GM21367 (cell line): ENCODE measurements at regions not wholly inside any gene's neighbourhood (a gene's known extent, or its start where the extent isn't known, plus 50 kb on each side); places are given as distances from the start of the nearest gene placed in this dataset.

ENCODE experiments used
- ATAC-seq: cut with Tn5 transposase; IDR thresholded peaks from one replicate; pipeline ENCODE4 v1.9.1; 2021; ENCODE audit not compliant: unreplicated experiment

DNA sequence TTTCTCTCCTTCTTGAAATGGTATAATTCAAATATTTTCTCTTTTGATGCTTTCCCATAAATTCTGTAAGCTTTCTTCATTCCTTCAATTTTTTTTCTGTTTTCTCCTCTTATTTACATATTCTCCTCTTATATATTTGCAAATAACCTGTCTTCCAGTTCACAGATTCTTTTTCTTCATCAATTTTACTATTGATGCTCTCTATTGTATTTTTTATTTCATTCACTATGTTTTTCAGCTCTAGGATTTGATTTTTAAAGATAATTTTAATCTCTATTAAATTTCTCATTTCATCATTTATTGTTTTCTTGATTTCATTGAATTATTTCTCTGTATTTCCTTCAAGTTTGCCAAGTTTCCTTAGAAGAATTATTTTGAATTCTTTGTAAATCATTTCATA lies 54.0 kb upstream of the PRPS1L1 start:
- no peak for ATAC-seq

DNA sequence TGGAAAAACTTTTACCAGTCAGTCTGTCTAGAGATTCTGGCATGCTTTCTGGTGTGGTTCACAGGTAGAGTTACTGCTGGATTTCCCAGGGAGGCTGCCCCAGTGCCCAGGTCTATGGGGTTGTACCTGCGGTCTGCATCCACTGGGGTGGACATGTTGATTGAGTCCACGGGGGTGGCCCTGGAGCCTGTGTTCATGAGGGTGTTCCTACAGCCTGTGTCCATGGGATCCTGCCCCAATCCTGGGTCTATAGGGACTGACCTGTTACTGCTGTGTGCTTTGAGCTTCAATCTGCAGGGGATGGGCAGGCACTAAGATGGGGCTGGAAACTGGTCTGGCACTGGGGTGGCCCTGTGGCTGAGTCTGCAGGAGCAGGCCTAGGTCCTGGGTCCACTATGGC lies 54.5 kb upstream of the PRPS1L1 start:
- ATAC-seq = no peak

GRCh38 chr7:18086165-18087025 lies 58.7 kb upstream of the PRPS1L1 start:
- no peak for ATAC-seq

DNA sequence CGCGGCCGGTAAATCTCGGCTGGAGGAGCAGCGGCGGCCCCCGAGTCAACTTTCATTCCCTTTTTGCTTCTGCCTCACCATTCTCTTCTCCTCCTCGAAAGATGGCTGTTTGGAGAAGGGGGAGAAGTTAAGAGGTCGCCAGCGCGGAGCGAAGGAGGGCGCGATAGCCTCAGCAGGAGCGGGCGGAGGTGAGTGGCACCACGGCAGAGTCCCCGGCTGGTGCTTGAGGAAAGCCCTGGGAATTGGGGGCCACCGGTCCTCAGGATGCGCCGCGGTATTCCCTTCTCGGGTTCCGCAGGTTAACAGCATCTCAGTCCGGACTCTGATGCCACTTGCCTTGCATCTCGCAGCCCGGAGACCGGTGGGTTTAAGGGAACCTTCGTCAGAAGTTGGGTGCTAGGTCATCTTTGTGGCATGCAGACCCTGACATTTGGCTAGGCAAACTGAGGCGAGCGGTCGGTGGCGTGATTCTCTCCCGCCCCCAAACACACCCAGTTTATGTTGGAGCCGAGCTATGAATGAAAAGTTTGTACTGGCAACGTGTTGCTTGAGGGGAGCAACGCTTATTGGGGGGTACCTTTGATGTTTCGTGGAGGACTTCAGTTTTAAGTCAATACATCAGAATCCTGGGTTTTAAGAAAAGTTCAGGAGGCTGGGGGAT lies 59.5 kb upstream of the PRPS1L1 start:
- no peak for ATAC-seq

DNA sequence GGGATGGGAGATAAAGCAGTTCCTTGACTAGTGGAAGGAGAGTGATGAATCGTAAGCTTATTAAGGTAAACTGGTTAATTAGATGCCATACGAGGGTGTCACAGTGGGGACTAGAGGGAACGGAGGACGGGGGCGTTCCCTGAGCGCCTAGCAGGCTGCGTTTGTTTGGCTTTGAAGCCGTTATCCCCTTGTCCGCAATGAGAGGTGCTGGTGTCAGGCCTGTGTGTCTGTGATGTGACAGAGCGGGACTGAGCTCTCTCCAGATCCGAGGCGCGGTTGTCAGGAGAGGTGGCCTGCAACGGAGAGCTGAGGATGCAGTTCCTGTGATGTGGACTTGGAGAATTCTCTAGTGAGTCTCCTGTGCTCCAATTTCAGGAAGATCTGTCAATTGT lies 60.0 kb upstream of the PRPS1L1 start:
- no peak for ATAC-seq

GRCh38 chr7:18096087-18096486 lies 68.4 kb upstream of the PRPS1L1 start:
- ATAC-seq = no peak

- ATAC-seq = no peak
Observed at GRCh38 chr7:18102576-18102975, 74.9 kb upstream of the PRPS1L1 start.

GRCh38 chr7:18103436-18104218 lies 76.0 kb upstream of the PRPS1L1 start:
- ATAC-seq = no peak

- ATAC-seq = no peak
Observed at GRCh38 chr7:18109762-18110161, 82.1 kb upstream of the PRPS1L1 start.

DNA sequence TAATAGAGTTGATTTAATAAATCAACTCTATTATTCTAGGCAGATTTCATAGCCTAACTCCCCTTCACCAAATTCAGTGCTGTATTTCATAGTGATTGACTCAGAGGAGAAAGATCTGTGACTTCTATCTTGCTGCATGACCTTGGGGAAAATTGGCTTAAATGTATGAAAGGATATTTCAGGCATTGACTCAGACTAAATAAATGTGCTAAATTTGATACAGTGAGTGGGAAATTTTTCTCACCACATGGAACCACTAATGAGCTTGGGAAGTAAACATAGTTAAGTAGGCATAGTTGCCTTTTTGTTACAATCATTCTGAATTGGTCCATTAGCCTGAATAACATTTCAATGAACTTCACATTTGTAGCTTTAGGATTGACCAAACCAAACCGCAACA lies 89.0 kb upstream of the PRPS1L1 start:
- no peak for ATAC-seq

DNA sequence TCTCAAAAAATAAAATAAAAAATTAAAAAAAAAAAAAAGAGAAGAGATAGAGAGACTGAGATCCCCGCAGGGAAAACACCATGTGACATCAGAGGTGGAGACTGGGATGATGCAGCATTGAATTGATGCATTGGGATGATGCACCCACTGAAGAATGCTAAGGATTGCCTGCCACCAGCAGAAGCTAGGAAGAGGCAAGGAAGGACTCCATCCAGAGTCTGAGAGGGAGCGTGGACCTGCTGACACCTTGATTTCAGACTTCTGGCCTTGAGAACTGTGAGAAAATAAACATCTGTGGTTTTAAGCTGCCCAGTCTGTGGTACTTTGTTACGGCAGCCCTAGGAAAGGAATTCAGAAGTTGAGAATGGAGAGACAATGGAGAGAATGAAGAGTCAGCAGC lies 89.8 kb upstream of the PRPS1L1 start:
- ATAC-seq = no peak

GRCh38 chr7:18119985-18120384 lies 92.3 kb upstream of the PRPS1L1 start:
- no peak for ATAC-seq

DNA sequence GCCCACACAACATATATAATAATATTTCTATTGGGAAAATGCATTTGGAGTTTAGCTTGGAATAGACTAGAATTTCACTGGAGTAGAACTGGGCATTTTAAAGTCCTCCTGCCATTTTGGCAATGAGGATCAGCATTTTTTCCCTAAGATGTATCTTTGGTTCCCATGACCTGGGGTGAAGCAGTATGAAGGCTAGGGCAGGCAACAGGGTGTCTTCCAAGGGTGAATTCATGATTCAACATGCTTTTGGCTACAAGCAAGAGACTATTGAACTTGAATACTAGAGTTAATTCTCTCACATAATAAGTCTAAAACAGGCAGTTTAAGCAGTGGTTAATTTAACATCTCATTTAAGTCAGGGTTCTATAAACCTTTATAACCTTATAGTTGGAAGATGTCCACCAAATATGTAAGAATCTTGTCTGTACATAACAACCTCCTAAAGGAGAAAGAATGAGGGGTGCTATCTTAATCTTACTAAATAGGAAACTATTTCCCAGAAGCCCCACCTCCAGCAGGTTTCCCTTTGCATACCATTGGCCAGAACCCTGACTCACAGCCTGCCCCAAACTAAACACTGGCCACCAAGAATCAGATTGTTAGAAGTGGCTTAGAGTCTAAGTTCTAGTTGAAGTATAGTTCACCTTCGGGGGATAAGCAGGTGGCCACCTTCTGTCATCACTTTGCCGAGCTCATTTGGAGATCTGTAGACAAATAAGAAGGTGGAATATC lies 96.0 kb upstream of the PRPS1L1 start:
- no peak for ATAC-seq

DNA sequence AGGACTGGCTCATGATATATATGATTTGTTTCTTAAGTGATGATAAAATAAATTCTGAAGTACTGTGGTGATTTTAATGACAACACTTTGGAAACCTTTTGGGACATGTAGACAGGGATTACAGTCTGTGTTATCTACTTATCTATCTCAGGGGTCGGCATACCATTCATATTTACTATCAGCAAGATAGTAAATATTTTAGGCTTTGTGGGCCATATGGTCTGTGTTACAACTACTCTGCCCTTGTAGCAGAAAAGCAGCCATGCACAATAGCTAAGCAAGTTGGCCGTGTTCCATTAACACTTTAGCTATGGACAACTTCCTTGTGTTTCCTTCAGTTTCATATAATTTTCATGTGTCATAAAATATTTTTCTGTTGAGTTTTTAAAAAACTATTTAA lies 97.8 kb upstream of the PRPS1L1 start:
- ATAC-seq = no peak

GRCh38 chr7:18126281-18126680 lies 98.6 kb upstream of the PRPS1L1 start:
- ATAC-seq = no peak

- ATAC-seq = no peak
Observed at GRCh38 chr7:18128846-18129245, 101.2 kb upstream of the PRPS1L1 start.

DNA sequence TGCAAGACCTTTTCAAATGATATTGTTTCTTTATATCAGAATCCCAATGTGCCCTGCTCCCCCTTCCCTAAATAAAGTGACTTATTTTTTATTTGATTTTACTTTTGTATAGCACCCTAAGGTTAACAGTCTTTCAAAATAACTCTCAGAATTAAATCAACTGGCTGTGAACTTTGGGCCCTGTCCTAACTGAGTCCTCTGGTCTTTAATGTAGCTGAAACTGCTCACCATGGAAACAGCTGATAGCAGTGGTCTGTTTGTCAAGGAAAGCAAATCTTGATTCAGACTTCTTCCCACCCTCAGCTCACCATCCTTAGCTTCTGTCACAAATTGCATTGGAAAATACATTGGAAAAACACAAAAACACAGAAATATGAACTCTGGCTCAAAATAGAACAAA lies 105.2 kb upstream of the PRPS1L1 start:
- no peak for ATAC-seq

DNA sequence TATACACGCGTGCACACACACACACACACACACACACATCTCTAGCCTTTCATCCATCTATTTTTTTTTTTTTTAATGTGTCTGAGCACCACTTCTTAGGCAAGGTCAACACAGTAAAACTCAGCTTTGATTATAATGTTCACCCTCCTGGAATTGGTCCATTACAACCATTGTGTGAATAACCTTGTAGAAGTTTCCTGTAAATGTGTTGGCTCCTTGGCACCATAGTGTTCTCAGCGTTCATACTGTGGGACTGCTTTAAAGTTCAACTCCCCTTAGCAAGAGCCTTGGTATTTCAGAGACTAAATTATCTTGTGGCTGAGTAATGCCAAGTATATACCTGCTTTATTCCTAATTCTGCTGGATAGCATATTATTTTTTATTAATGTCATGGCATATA lies 106.3 kb upstream of the PRPS1L1 start:
- ATAC-seq = no peak

DNA sequence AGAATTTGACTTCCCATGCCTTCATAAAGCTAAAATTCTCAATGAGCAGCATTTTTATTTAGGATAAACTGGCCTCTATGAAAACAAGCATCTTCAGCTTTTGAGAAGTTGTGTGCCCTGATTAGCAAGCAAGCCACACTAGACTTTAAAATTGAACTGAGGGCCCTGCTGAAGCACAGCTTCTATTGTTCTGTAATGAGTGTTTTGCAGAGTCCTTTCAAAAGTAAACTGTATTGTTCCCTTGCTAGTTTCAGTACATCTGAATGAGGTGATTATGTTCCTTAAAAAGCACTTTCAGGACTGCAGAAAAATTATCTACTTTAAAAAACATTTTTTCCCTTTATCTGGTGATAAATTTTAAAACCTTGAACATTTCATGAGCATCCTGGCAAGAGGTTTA lies 113.3 kb upstream of the PRPS1L1 start:
- no peak for ATAC-seq

- no peak for ATAC-seq
Observed at GRCh38 chr7:18144166-18144565, 116.5 kb upstream of the PRPS1L1 start.

- no peak for ATAC-seq
Observed at GRCh38 chr7:18145160-18145559, 117.5 kb upstream of the PRPS1L1 start.
